K562 (cell line): ENCODE measurements at regions not wholly inside any gene's neighbourhood (a gene's known extent, or its start where the extent isn't known, plus 50 kb on each side); places are given as distances from the start of the nearest gene placed in this dataset.
A peak's percentile ranks its signal among the peaks of the same experiment; 100 is the strongest.

ENCODE experiments used
- CXXC5 ChIP-seq: fragments of 250-450 bp; sonication (Bioruptor Pico); IDR thresholded peaks from 2 replicates; pipeline ENCODE4 v1.8.0; 2022; ENCODE audit warnings: inconsistent platforms, mild to moderate bottlenecking, moderate library complexity
- DMBX1 ChIP-seq: fragments of 250-450 bp; sonication (Bioruptor Pico); IDR thresholded peaks from 2 replicates; pipeline ENCODE4 v1.8.0; 2022; ENCODE audit warnings: inconsistent platforms, mild to moderate bottlenecking, moderate library complexity, borderline replicate concordance
- HEY1 ChIP-seq: fragments of 250-450 bp; sonication (Bioruptor Pico); IDR thresholded peaks from 2 replicates; pipeline ENCODE4 v1.5.0; 2020; ENCODE audit warnings: mild to moderate bottlenecking, moderate library complexity, borderline replicate concordance
- JUND ChIP-seq, 2 experiments: IDR thresholded peaks; 2 replicates in 1 of 2; 3 replicates in 1 of 2; pipeline ENCODE4 v1.6.1; 2011; ENCODE audit warnings: borderline replicate concordance in 2 of 2, low read depth in 2 of 2, low read length in 2 of 2, improper control_type of control experiment in 1 of 2, missing biosample characterization in 1 of 2, missing genetic modification characterization in 1 of 2, missing genetic modification reagents in 1 of 2
- KLF6 ChIP-seq: fragments of 250-450 bp; sonication (Bioruptor Pico); IDR thresholded peaks from 2 replicates; pipeline ENCODE4 v1.4.0; 2020; ENCODE audit warnings: mild to moderate bottlenecking, moderate library complexity, borderline replicate concordance
- LARP7 ChIP-seq: fragments of 450-650 bp; IDR thresholded peaks from 2 replicates; pipeline ENCODE4 v1.6.1; 2016
- MAFG ChIP-seq: fragments of 450-650 bp; conservative IDR thresholded peaks from 2 replicates; pipeline ENCODE4 v1.6.1; 2016; ENCODE audit warnings: missing genetic modification characterization, missing compliant biosample characterization
- NFE2L1 ChIP-seq: fragments of 450-650 bp; IDR thresholded peaks from 2 replicates; pipeline ENCODE4 v1.6.1; 2016; ENCODE audit warnings: missing genetic modification characterization, low read depth, mild to moderate bottlenecking, missing compliant biosample characterization, moderate library complexity, borderline replicate concordance
- NRF1 ChIP-seq, 2 experiments: fragments of 450-650 bp; IDR thresholded peaks in 1 of 2; conservative IDR thresholded peaks in 1 of 2; 2 replicates each; pipeline ENCODE4 v1.6.1; 2014; ENCODE audit warnings: mild to moderate bottlenecking in 2 of 2
- PRMT5 ChIP-seq: sonication (generic); formaldehyde crosslinking; IDR thresholded peaks from 2 replicates; pipeline ENCODE4 v1.5.0; 2020; ENCODE audit warnings: missing genetic modification reagents
- PYGO2 ChIP-seq: fragments of 450-650 bp; IDR thresholded peaks from 2 replicates; pipeline ENCODE4 v1.6.1; 2016; ENCODE audit warnings: mild to moderate bottlenecking, missing genetic modification characterization, moderate library complexity, missing compliant biosample characterization
- TEAD1 ChIP-seq, 2 experiments: fragments of 450-650 bp in 1 of 2; sonication (generic) in 1 of 2; formaldehyde crosslinking; IDR thresholded peaks; 2 replicates each; pipeline versions ENCODE4 v1.4.0 to v1.8.0; 2020 to 2022; ENCODE audit warnings: mild to moderate bottlenecking in 2 of 2, missing genetic modification reagents in 1 of 2
- TEAD2 ChIP-seq: fragments of 450-650 bp; IDR thresholded peaks from 2 replicates; pipeline ENCODE4 v1.6.1; 2016; ENCODE audit warnings: missing genetic modification characterization, control low read depth, missing compliant biosample characterization
- ZFX ChIP-seq: sonication (generic); formaldehyde crosslinking; IDR thresholded peaks from 2 replicates; pipeline ENCODE4 v1.8.0; 2022; ENCODE audit warnings: mild to moderate bottlenecking, missing genetic modification reagents, moderate library complexity
- ZNF444 ChIP-seq: fragments of 250-450 bp; sonication (Bioruptor Pico); IDR thresholded peaks from 2 replicates; pipeline ENCODE4 v1.4.0; 2020; ENCODE audit warnings: mild to moderate bottlenecking, moderate library complexity
- ZNF445 ChIP-seq: fragments of 250-450 bp; sonication (Bioruptor Pico); IDR thresholded peaks from 2 replicates; pipeline ENCODE4 v1.4.0; 2020; ENCODE audit warnings: low read depth, mild to moderate bottlenecking, moderate library complexity
- ZNF639 ChIP-seq, 2 experiments: fragments of 200-800 bp in 1 of 2; sonication (Bioruptor generic) in 1 of 2; sonication (generic) in 1 of 2; formaldehyde crosslinking in 1 of 2; IDR thresholded peaks in 1 of 2; conservative IDR thresholded peaks in 1 of 2; 2 replicates each; pipeline versions ENCODE4 v1.5.0 to v1.6.1; 2016 to 2020; ENCODE audit warnings: missing compliant biosample characterization in 1 of 2, missing genetic modification characterization in 1 of 2, missing genetic modification reagents in 1 of 2
- ZNF644 ChIP-seq: fragments of 200-800 bp; sonication (Bioruptor generic); IDR thresholded peaks from 2 replicates; pipeline ENCODE4 v1.6.1; 2016; ENCODE audit warnings: low read depth, missing genetic modification characterization, missing compliant biosample characterization
- ZNF696 ChIP-seq: fragments of 250-450 bp; sonication (Bioruptor Pico); conservative IDR thresholded peaks from 2 replicates; pipeline ENCODE4 v1.4.0; 2020; ENCODE audit warnings: mild to moderate bottlenecking, moderate library complexity
- ZNF79 ChIP-seq: fragments of 250-450 bp; sonication (Bioruptor Pico); IDR thresholded peaks from 2 replicates; pipeline ENCODE4 v1.4.0; 2020; ENCODE audit warnings: low read depth, mild to moderate bottlenecking, moderate library complexity
- TF ChIP-seq, protein P1 (sequence below): fragments of 250-450 bp; sonication (Bioruptor Pico); IDR thresholded peaks from 2 replicates; pipeline ENCODE4 v1.4.0; 2020
- TF ChIP-seq, protein P2 (sequence below): fragments of 450-650 bp; IDR thresholded peaks from 2 replicates; pipeline ENCODE4 v1.6.1; 2017; ENCODE audit warnings: antibody characterized with exemption, mild to moderate bottlenecking

DNA sequence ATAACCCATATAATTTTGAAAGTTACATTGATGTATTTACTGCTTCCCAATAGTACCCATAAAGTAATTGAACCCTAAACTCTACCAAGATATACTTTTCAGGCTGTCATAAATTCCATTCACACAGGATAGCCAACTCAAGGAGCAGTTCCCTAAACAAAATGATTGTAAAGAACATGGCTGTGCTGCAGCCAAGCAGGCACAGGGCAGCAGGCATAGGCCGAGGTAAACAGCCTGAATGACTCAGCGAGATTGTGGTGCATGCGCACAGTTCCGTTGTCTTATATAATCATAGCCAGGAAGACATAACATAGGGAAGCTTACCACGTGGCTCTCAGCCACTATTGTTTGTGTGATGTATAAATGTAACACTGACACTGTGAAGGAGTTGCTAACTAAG lies 344.9 kb downstream of the FSCB start (continued):
- TF ChIP-seq NFE2L1 (peak; percentile 34; the same call in 1 of the 2 replicates), ZNF696 (no peak), TEAD1 (CRISPR knock-in tag; IDR thresholded peaks at IDR 0.05) (peak in 1 of 2 experiments; percentile 51; a peak in 1 of 4 replicates), ZFX (no peak), TEAD2 (tag) (peak; percentile 86), ZNF644 (tag) (peak; percentile 39; the same call in 1 of the 2 replicates), LARP7 (no peak), ZNF79 (CRISPR knock-in tag) (0 out of 2 replicates have a peak, but pooled peaks have one; percentile 26), KLF6 (peak; percentile 42; the same call in 1 of the 2 replicates), PRMT5 (CRISPR knock-in tag) (no peak), ZNF639 (CRISPR knock-in tag; conservative IDR thresholded peaks at IDR 0.05 in 1 of 2, IDR thresholded peaks at IDR 0.05 in 1 of 2) (peak in 1 of 2 experiments; percentile 88; a peak in 2 of 4 replicates), NRF1 (conservative IDR thresholded peaks at IDR 0.05 in 1 of 2, IDR thresholded peaks at IDR 0.05 in 1 of 2) (peak; percentile 74 to 78), PYGO2 (tag) (peak; percentile 88), CXXC5 (CRISPR knock-in tag) (peak; percentile 38; the same call in 1 of the 2 replicates), HEY1 (CRISPR knock-in tag) (no peak), DMBX1 (peak; percentile 99; the same call in 1 of the 2 replicates), ZNF445 (CRISPR knock-in tag) (no peak), ZNF444 (CRISPR knock-in tag) (no peak), MAFG (peak; percentile 71), JUND (IDR thresholded peaks at IDR 0.05; ENCODE audit: borderline replicate concordance, low read depth, low read length) (no peak), JUND (tag; IDR thresholded peaks at IDR 0.05; ENCODE audit: borderline replicate concordance, low read depth, low read length) (peak; percentile 47; the same call in 1 of the 3 replicates)
- TF ChIP-seq, protein P1, sequence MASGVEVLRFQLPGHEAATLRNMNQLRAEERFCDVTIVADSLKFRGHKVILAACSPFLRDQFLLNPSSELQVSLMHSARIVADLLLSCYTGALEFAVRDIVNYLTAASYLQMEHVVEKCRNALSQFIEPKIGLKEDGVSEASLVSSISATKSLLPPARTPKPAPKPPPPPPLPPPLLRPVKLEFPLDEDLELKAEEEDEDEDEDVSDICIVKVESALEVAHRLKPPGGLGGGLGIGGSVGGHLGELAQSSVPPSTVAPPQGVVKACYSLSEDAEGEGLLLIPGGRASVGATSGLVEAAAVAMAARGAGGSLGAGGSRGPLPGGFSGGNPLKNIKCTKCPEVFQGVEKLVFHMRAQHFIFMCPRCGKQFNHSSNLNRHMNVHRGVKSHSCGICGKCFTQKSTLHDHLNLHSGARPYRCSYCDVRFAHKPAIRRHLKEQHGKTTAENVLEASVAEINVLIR = 0 out of 2 replicates have a peak, but pooled peaks have one; percentile 24
- TF ChIP-seq, protein P2, sequence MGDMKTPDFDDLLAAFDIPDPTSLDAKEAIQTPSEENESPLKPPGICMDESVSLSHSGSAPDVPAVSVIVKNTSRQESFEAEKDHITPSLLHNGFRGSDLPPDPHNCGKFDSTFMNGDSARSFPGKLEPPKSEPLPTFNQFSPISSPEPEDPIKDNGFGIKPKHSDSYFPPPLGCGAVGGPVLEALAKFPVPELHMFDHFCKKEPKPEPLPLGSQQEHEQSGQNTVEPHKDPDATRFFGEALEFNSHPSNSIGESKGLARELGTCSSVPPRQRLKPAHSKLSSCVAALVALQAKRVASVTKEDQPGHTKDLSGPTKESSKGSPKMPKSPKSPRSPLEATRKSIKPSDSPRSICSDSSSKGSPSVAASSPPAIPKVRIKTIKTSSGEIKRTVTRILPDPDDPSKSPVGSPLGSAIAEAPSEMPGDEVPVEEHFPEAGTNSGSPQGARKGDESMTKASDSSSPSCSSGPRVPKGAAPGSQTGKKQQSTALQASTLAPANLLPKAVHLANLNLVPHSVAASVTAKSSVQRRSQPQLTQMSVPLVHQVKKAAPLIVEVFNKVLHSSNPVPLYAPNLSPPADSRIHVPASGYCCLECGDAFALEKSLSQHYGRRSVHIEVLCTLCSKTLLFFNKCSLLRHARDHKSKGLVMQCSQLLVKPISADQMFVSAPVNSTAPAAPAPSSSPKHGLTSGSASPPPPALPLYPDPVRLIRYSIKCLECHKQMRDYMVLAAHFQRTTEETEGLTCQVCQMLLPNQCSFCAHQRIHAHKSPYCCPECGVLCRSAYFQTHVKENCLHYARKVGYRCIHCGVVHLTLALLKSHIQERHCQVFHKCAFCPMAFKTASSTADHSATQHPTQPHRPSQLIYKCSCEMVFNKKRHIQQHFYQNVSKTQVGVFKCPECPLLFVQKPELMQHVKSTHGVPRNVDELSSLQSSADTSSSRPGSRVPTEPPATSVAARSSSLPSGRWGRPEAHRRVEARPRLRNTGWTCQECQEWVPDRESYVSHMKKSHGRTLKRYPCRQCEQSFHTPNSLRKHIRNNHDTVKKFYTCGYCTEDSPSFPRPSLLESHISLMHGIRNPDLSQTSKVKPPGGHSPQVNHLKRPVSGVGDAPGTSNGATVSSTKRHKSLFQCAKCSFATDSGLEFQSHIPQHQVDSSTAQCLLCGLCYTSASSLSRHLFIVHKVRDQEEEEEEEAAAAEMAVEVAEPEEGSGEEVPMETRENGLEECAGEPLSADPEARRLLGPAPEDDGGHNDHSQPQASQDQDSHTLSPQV = peak; percentile 79; the same call in 1 of the 2 replicates
